C1 segment of cervical spinal cord (tissue), 14 donors: ENCODE measurements at regions not wholly inside any gene's neighbourhood (a gene's known extent, or its start where the extent isn't known, plus 50 kb on each side); places are given as distances from the start of the nearest gene placed in this dataset.

ENCODE experiments used
- DNase-seq, 14 donors: peaks; one replicate each; lab custom pipeline; 2025; lab: John Stamatoyannopoulos, UW

DNA sequence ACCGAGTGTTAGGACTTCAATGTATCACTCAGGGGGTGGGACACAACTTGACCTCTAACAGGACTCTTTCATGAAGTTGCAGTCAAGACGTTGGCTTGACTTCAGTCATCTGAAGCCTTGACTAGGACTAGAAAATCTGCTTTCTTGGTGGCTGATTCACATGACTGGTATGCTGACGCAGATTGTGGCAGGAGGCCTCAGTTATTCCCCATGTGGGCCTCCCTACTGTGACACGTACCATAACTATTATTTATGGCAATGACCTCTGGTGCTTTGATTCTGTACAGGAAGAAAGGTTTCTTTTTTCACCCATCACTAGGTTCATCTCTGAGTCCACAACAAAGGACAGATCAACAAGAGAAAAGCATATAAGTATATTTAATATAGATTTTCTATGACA is 270.4 kb downstream of the NEDD1 start:
- DNase-seq = no peak

DNA sequence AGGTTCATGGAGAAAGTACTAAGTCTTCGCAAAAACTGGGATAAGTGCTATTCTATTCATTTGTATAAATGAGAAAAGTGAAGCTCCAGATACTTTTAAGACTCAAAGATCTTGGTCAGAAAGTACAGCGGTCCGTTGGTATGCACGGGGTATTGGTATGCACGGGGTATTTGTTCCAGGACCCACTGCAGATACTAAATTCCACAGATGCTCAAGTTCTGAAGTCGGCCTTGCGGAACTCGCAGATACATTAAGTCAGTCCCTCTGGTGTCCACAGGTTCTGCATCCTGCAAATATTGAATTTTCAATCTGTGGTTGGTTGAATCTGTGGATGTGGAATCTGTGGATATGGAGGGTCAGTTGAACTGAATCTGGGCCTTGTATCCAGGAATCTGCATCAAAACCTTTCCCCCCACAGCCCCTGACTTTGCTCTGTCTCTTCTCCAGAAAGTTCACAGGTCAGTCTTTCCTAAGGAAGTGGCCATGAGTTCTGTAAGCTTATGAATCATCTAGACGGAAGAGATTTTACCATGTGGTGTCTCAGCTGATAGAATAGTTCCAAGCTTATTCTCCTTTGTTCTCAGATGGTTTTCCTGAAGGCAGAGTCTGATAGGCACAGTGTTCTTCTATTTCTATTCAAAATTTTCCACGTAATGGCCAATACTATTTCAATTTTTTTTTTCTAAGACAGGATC is 274.7 kb downstream of the NEDD1 start:
- no peak for DNase-seq

GRCh38 chr12:97182769-97183168 is 275.7 kb downstream of the NEDD1 start:
- DNase-seq = no peak

GRCh38 chr12:97184127-97184773 is 277.2 kb downstream of the NEDD1 start:
- DNase-seq = no peak

- DNase-seq = no peak
Measured at GRCh38 chr12:97185567-97185966, 277.0 kb upstream of the RMST start.

DNA sequence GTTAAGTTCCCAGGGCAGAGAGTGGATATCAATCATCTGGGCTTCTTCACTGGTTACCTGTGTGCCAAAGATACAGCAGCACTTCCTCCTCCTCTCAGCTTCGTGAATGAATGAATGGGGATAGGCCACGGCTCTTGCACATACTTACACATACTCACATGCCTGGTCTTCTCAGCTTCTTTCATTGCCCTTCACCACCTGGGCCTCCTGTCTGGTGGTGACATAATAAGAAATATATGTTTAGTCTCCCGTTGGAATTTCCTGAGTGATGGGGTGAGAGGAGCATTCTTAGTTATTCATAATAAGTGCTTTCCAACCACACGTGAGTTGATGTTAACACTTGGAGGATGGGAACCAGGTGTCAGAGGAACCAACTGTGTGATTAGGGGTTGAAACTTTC is 268.1 kb upstream of the RMST start:
- DNase-seq = no peak

DNA sequence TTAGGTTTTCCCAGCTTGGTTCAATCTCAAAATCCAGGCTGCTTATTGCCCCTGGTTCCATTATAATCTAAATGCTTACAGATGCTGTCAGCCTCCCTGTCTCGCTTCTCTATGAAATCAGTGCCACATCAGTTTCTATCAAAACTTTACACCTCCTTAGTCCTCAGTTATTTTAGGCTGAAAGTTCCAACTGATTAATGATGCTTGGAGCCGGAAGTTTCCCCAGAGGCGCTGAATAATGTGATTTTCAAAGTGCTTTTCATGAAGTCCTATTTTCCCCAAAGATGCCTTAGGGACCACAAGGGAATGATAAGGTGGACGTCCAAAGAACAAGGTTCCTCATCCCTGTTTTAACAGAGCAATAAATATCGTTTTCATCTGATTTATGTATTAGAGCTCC is 262.4 kb upstream of the RMST start:
- DNase-seq = no peak

- no peak for DNase-seq
Measured at GRCh38 chr12:97203408-97203807, 259.2 kb upstream of the RMST start.

DNA sequence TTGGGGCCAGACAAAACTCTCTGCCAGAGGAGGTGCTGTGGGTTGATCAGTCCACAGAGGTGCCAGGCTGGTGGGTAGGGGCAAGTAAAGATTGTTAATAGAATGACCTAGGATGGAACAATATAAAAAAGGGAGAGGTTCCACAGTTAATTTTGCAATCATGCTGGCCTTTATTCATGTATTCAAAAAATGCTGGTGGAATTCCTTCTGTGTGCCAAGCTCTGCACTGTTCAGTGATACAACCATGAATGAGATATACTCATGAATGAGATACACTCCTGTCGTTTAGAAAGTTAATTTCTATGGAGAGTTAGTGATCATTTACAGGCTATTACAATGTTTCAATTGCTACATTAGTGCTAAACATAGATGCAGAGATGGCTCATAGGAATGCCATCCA is 252.6 kb upstream of the RMST start:
- DNase-seq = no peak

GRCh38 chr12:97211416-97211930 is 251.1 kb upstream of the RMST start:
- DNase-seq = no peak

- DNase-seq = no peak
Measured at GRCh38 chr12:97216848-97217247, 245.8 kb upstream of the RMST start.

DNA sequence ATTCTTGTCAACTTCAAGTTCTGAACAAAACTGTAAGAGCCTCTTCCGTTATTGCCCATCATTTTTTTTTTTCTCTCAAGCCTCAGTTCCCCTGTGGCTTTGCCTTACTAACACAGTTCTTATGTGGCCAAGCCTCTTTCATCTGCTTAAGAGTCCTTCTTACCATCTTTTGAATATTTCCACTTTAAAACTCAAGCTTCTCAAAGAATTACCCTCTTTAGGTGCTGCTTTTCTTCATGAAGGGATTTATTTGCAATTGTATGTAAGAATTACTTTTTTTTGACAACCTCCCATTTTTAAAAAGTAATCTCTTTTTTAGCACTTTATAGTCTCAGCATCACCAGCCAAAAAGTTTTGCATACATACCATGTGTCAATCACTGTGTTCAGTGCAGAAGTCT is 240.2 kb upstream of the RMST start:
- DNase-seq = no peak

- no peak for DNase-seq
Measured at GRCh38 chr12:97223419-97223818, 239.2 kb upstream of the RMST start.

- DNase-seq = no peak
Measured at GRCh38 chr12:97229004-97229403, 233.6 kb upstream of the RMST start.

DNA sequence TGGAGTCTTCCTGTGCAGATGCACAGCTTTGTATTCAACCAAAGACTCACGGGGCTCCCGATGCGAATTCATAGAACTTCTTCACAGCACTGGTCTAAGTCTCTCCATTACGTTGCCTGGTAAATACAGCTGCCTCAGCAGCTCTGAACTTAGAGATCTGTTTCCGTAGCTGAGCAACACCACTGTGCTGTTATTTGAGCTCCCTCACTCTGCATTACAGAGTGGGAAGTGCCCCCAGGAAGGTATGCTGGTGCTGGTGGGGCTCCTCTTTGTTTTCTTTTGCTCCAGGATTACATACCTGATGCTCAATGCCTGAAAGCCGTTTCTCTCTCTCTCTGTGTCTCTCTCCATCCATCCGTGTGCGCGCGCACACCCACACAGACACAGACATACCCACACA is 227.5 kb upstream of the RMST start:
- DNase-seq = no peak

GRCh38 chr12:97246368-97246767 is 216.2 kb upstream of the RMST start:
- DNase-seq = no peak

DNA sequence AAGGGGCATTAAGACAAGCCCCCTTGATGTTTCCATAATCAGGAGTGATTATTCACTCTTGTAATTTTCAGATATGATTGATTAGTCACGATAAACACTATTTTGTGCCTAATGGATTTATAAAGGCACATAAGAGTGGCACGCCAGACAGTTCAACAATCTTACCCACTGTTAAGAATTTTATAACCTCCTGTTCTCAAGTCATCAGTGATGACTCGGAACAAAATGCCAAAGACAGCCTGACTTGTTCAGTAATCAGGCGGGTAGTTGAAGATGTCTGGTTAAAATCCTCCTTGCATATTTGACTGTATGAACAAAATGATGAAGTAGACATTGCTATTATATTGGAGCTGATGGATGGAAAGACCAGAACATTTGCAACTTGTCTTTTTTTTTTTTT is 212.1 kb upstream of the RMST start:
- DNase-seq = no peak

GRCh38 chr12:97257726-97258125 is 204.9 kb upstream of the RMST start:
- DNase-seq = no peak

DNA sequence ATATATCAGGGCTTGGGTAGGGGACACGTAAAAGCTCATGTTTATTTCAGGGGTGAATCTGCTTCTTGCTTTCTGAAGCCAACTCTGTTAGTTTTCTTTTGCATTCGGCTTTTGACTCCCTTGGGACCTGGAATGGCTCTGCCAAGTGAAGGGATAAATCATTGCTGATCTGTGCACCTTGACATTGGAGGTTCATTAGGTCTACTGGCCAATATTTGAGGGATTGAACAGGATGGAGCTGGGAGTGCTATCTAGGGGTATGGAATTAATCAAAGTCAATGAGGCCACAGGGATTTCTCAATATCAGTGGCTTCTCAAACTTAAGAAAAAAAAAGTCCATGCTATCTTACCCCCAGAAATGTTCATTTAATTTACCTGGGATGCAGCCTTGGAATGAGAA is 203.5 kb upstream of the RMST start:
- no peak for DNase-seq

DNA sequence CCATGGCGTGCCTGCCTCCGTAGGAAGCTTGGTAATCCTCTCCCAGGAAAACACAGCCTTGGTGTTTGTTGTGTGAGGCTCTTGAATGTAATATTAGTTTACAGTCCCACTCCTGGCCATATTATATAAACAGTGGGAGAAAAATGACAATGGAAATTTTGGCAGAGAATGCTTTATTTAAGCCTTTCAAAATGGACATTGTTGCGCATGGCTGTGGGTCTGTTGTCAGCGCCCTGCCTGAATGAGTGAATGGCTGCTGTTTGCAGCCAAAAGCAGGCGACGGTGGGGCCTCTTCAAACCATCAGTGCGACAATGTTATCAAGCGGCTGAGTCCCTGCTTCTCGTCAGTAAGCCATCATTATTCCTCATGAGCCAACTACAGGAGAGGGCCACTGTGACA is 201.8 kb upstream of the RMST start:
- no peak for DNase-seq

- DNase-seq = no peak
Measured at GRCh38 chr12:97267166-97267565, 195.4 kb upstream of the RMST start.

DNA sequence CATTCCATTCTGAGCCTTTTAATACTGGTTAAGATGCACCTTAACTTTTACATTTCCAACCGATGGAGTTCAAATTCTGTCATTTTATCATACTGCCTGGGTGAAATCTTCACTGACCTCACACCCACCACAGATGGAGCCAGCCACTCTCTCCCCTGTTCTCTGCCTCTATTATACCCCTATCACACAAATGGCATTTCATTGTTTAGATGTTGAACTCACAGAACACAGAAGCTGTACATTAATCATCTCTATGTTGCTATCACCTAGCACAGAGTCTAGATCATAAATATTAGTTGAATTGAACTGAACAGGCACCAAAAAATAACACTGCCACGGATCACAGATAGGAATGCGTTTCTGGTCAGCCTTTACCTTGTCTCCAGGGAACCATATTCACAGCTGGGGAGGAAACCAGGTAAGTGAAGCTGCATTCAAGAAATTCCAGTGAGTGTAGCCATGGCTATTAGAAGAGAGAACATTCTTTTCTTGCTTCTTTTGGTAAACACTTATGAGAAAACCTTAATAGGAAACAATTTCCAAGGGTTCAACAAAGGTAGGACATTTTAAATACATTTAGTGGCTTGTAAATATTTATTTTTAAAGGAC is 194.9 kb upstream of the RMST start:
- DNase-seq = no peak

DNA sequence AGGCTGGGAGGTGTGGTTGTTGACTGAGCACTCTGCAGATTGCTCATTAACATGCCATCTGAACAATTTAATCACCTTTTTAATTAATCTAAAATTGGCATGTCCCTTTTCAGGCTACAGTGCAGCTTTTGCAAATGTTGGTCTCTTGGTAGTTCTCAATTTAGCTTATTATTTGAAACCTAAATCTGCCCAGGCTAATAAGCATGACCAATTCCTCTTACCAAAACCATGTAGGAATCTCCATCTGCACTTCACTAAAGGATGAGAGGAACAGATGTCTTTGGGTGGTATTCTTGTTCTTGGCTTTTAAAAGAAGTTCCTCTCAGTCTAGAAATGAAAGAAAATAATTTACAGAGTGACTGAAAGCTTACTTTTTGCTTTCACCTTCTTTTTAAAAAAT is 190.1 kb upstream of the RMST start:
- DNase-seq = no peak
